B cell (primary cell): ENCODE measurements at regions not wholly inside any gene's neighbourhood (a gene's known extent, or its start where the extent isn't known, plus 50 kb on each side); places are given as distances from the start of the nearest gene placed in this dataset.

Experiments
- ATAC-seq: fragments of 200-7000 bp; cut with Tn5 transposase; one replicate; pipeline ENCODE4 v1.10.0; 2021; ENCODE audit warnings: low read depth, mild to moderate bottlenecking, moderate number of reproducible peaks, moderate library complexity
- CTCF ChIA-PET: fragments of 350-600 bp; sonication (Branson Sonifier 250); formaldehyde crosslinking; loops from one replicate; lab custom pipeline; 2021; ENCODE audit warnings: antibody characterized with exemption, inconsistent platforms; lab: Charles Lee
- POLR2A ChIA-PET: fragments of 350-600 bp; sonication (Branson Sonifier 250); formaldehyde crosslinking; loops from one replicate; lab custom pipeline; 2021; ENCODE audit warnings: antibody characterized with exemption; lab: Charles Lee
- DNase-seq: peaks from one replicate; pipeline ENCODE4 v3.0.0; 2013
- H2AFZ ChIP-seq: 2 replicates; pipeline ENCODE4 v1.6.1; 2012; ENCODE audit warnings: mild to moderate bottlenecking, low read depth, low read length; ENCODE audit not compliant: insufficient read depth, poor library complexity, severe bottlenecking
- H3K27ac ChIP-seq, 2 donors: 1 replicate in 1 of 2; 2 replicates in 1 of 2; pipeline ENCODE4 v1.5.1; 2012 to 2013; ENCODE audit warnings: low read length in 2 of 2, mild to moderate bottlenecking in 2 of 2, moderate library complexity in 1 of 2
- H3K27me3 ChIP-seq, 4 experiments: fragments of 200-600 bp in 1 of 4; sonication (generic) in 1 of 4; replicated peaks in 1 of 4; 1 replicate in 2 of 4; 2 replicates in 2 of 4; pipeline versions ENCODE4 v1.6.1 to v1.7.0; 2013 to 2016; ENCODE audit warnings: low read length in 3 of 4, mild to moderate bottlenecking in 2 of 4, mixed read lengths in 1 of 4, moderate library complexity in 1 of 4; ENCODE audit not compliant: insufficient read depth in 4 of 4, control insufficient read depth in 3 of 4; ENCODE audit errors: control extremely low read depth in 1 of 4
- H3K36me3 ChIP-seq, 2 experiments: replicated peaks in 1 of 2; 1 replicate in 1 of 2; 2 replicates in 1 of 2; pipeline versions ENCODE4 v1.6.1 to v1.7.1; 2013; ENCODE audit warnings: low read length in 1 of 2; ENCODE audit not compliant: insufficient read depth in 2 of 2, control insufficient read depth in 1 of 2; ENCODE audit errors: control extremely low read depth in 1 of 2, extremely low read depth in 1 of 2
- H3K4me1 ChIP-seq, 2 donors: fragments of 200-600 bp in 1 of 2; sonication (generic) in 1 of 2; 1 replicate in 1 of 2; 2 replicates in 1 of 2; pipeline versions ENCODE4 v1.5.1 to v1.6.1; 2013 to 2017; ENCODE audit warnings: low read length in 2 of 2; ENCODE audit not compliant: control insufficient read depth in 2 of 2, insufficient read depth in 2 of 2
- H3K4me2 ChIP-seq: replicated peaks from 2 replicates; pipeline ENCODE3; 2012; ENCODE audit warnings: mild to moderate bottlenecking, low read depth, low read length; ENCODE audit not compliant: poor library complexity, severe bottlenecking
- H3K4me3 ChIP-seq, 5 experiments: fragments of 200-600 bp in 1 of 5; sonication (generic) in 1 of 5; 1 replicate in 3 of 5; 2 replicates in 2 of 5; pipeline versions ENCODE4 v1.5.1 to v1.7.0; 2011 to 2016; ENCODE audit warnings: low read length in 4 of 5, mild to moderate bottlenecking in 4 of 5, low read depth in 2 of 5, control low read depth in 1 of 5, moderate library complexity in 1 of 5; ENCODE audit not compliant: insufficient read depth in 1 of 5; ENCODE audit errors: control extremely low read depth in 1 of 5, extremely low read depth in 1 of 5
- H3K79me2 ChIP-seq: fragments of 200-600 bp; sonication (generic); one replicate; pipeline ENCODE4 v1.6.0; 2016; ENCODE audit warnings: low read length; ENCODE audit not compliant: control insufficient read depth, insufficient read depth
- H3K9ac ChIP-seq: fragments of 200-600 bp; sonication (generic); 2 replicates; pipeline ENCODE4 v1.6.1; 2017; ENCODE audit warnings: mild to moderate bottlenecking, low read length, moderate library complexity
- H3K9me3 ChIP-seq, 3 donors: one replicate each; pipeline versions ENCODE4 v1.6.1 to v1.7.1; 2013; ENCODE audit warnings: low read length in 2 of 3; ENCODE audit not compliant: control insufficient read depth in 2 of 3, insufficient read depth in 1 of 3; ENCODE audit errors: control extremely low read depth in 1 of 3
- H4K20me1 ChIP-seq: 2 replicates; pipeline ENCODE4 v1.6.0; 2012; ENCODE audit warnings: mild to moderate bottlenecking, low read length; ENCODE audit not compliant: insufficient read depth, control insufficient read depth, poor library complexity, severe bottlenecking
- H3K27ac Mint-ChIP-seq: one replicate; pipeline ENCODE4 v1.8.0; 2021; ENCODE audit warnings: mixed read lengths
- H3K27me3 Mint-ChIP-seq: one replicate; pipeline ENCODE4 v1.8.0; 2021; ENCODE audit warnings: mixed read lengths
- H3K4me1 Mint-ChIP-seq: one replicate; pipeline ENCODE4 v1.8.0; 2021; ENCODE audit warnings: mixed read lengths
- H3K4me3 Mint-ChIP-seq: one replicate; pipeline ENCODE4 v1.8.0; 2021; ENCODE audit warnings: mixed read lengths
- H3K9me3 Mint-ChIP-seq: one replicate; pipeline ENCODE4 v1.8.0; 2022; ENCODE audit warnings: mixed read lengths; ENCODE audit not compliant: insufficient read depth
- EZH2 ChIP-seq: IDR thresholded peaks from 2 replicates; pipeline ENCODE4 v1.6.1; 2012; ENCODE audit warnings: borderline replicate concordance, low read depth, mild to moderate bottlenecking, moderate library complexity, low read length; ENCODE audit not compliant: insufficient read depth, poor library complexity, severe bottlenecking
- WGBS: methylation state at CpG from one replicate; pipeline ENCODE4 v1.1.5; 2013; ENCODE audit warnings: missing lambda C conversion rate; ENCODE audit not compliant: insufficient coverage; 5-methylcytosine and 5-hydroxymethylcytosine counted together
- intact Hi-C: fragments of 100-400 bp; cut with micrococcal nuclease; formaldehyde crosslinking; loops from one replicate; pipeline ENCODE4 v1.10.0; 2022
- TF ChIP-seq, protein P1 (sequence below): fragments of 200-600 bp; IDR thresholded peaks from one replicate; pipeline ENCODE4 v1.8.0; 2022; ENCODE audit warnings: antibody characterized with exemption, mild to moderate bottlenecking

DNA sequence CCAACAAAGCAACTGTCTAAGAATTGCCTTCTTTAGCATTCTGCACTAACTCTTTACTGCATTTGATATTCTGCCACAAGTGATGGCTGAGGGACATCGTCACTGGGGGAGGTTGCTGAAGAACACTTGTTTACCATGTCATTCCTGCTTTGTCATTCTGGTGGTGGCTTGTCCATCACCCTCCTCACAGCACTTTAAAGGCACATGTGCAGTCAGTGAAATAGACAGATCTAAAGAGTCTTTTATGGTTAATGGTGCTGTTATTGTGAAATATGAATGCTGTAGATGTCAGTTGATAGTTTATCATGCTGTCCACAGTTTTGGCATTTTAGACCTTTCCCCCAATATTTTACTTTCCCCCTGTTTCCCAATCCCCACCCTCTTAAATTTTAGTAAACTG, 120.9 kb upstream of the TSC22D1 start:
- Histone ChIP-seq H3K4me2 (no peak overlapping the region), H3K36me3 (no peaks in the 10 kb centered on the region), H3K27ac (no peak overlapping the region), H3K9me3 (no peaks in the 10 kb centered on the region), H3K4me1 (no peaks in the 10 kb centered on the region), H3K27me3 (peaks cover 0 to 3% (median 0%) of the 10 kb centered on the region in 4 experiments), H3K9ac (no peak overlapping the region), H3K79me2 (no peaks in the 10 kb centered on the region), H3K4me3 (no peak overlapping the region), H2AFZ (no peak overlapping the region), H4K20me1 (no peaks in the 10 kb centered on the region)
- intact Hi-C loops: no loop called here
- Mint-ChIP-seq H3K27ac (no peak overlapping the region), H3K4me1 (no peaks in the 10 kb centered on the region), H3K27me3 (no peaks in the 10 kb centered on the region), H3K9me3 (no peaks in the 10 kb centered on the region), H3K4me3 (no peak overlapping the region)
- ChIA-PET CTCF (interaction anchor here (0.7 kb wide), 1 partner anchor 91 kb away, joined by 3 read pairs; no protein-coding TSS in a partner anchor), POLR2A (no interaction called here)
- TF ChIP-seq EZH2: no peak
- TF ChIP-seq, protein P1, sequence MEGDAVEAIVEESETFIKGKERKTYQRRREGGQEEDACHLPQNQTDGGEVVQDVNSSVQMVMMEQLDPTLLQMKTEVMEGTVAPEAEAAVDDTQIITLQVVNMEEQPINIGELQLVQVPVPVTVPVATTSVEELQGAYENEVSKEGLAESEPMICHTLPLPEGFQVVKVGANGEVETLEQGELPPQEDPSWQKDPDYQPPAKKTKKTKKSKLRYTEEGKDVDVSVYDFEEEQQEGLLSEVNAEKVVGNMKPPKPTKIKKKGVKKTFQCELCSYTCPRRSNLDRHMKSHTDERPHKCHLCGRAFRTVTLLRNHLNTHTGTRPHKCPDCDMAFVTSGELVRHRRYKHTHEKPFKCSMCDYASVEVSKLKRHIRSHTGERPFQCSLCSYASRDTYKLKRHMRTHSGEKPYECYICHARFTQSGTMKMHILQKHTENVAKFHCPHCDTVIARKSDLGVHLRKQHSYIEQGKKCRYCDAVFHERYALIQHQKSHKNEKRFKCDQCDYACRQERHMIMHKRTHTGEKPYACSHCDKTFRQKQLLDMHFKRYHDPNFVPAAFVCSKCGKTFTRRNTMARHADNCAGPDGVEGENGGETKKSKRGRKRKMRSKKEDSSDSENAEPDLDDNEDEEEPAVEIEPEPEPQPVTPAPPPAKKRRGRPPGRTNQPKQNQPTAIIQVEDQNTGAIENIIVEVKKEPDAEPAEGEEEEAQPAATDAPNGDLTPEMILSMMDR: no peak
- no peak for DNase-seq
- WGBS: no CpG with 5 or more reads among the region's 1 CpG
- no peak for ATAC-seq

DNA sequence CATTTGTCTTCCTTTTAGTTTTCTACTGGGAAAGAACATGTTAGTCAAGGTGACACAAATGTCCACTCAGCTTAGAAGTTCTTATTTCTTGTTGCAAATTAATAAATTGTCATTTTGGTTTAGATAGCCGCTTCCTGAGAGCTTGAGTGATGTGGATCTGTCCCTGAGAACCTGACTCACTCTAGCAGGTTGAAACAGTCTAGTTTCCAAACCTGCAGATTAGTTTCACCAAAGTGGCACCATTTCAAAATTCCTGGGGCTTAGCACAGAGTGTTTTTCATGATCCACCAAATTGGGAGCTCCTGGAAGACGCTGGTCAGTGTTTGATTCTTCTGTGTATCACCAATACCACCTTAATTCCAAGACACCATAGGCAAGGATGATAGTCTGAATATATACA, 119.4 kb upstream of the TSC22D1 start:
- TF ChIP-seq, protein P1: no peak
- TF ChIP-seq EZH2: no peak
- Histone ChIP-seq H3K9me3 (no peaks in the 10 kb centered on the region), H3K4me3 (no peak overlapping the region), H3K9ac (no peak overlapping the region), H3K4me1 (no peaks in the 10 kb centered on the region), H4K20me1 (no peaks in the 10 kb centered on the region), H3K36me3 (no peaks in the 10 kb centered on the region), H3K4me2 (no peak overlapping the region), H3K79me2 (no peaks in the 10 kb centered on the region), H3K27ac (no peak overlapping the region), H2AFZ (no peak overlapping the region), H3K27me3 (peaks cover 0 to 3% (median 0%) of the 10 kb centered on the region in 4 experiments)
- no peak overlapping the region for H3K4me3 Mint-ChIP-seq
- CTCF ChIA-PET: no interaction called here
- H3K9me3 Mint-ChIP-seq: no peaks in the 10 kb centered on the region
- intact Hi-C loops: no loop called here
- ATAC-seq (no peak), DNase-seq (no peak)
- POLR2A ChIA-PET: no interaction called here
- H3K4me1 Mint-ChIP-seq: no peaks in the 10 kb centered on the region
- 100% methylated on average over 1 of the region's 2 CpGs for WGBS
- no peaks in the 10 kb centered on the region for H3K27me3 Mint-ChIP-seq
- no peak overlapping the region for H3K27ac Mint-ChIP-seq
